Psoas muscle (tissue), 7 donors: ENCODE measurements at regions not wholly inside any gene's neighbourhood (a gene's known extent, or its start where the extent isn't known, plus 50 kb on each side); places are given as distances from the start of the nearest gene placed in this dataset.

Source experiments
- ATAC-seq, 4 donors: fragments of 200-7000 bp; cut with Tn5 transposase; one replicate each; pipeline ENCODE4 v1.9.1; 2020; ENCODE audit warnings: moderate library complexity in 3 of 4, mild to moderate bottlenecking in 2 of 4
- DNase-seq, 2 donors: peaks; one replicate each; pipeline ENCODE4 v3.0.0-alpha.2; 2020
- H3K27ac ChIP-seq: fragments of 200-600 bp; one replicate; pipeline ENCODE4 v1.8.0; 2022
- H3K27me3 ChIP-seq, 3 donors: fragments of 200-600 bp in 1 of 3; one replicate each; pipeline versions ENCODE4 v1.6.1 to v1.8.0; 2013 to 2022; ENCODE audit warnings: low read length in 2 of 3, mild to moderate bottlenecking in 2 of 3, moderate library complexity in 1 of 3; ENCODE audit not compliant: insufficient read depth in 3 of 3
- H3K36me3 ChIP-seq, 2 donors: fragments of 200-600 bp in 1 of 2; one replicate each; pipeline versions ENCODE4 v1.6.1 to v1.8.0; 2013 to 2022; ENCODE audit warnings: low read depth in 1 of 2, mild to moderate bottlenecking in 1 of 2, moderate library complexity in 1 of 2; ENCODE audit not compliant: insufficient read depth in 1 of 2
- H3K4me1 ChIP-seq: fragments of 200-600 bp; one replicate; pipeline ENCODE4 v1.8.0; 2022
- H3K4me3 ChIP-seq: fragments of 200-600 bp; one replicate; pipeline ENCODE4 v1.8.0; 2022; ENCODE audit warnings: mild to moderate bottlenecking
- H3K9me3 ChIP-seq: fragments of 200-600 bp; one replicate; pipeline ENCODE4 v1.8.0; 2022
- CTCF ChIP-seq: fragments of 200-600 bp; IDR thresholded peaks from one replicate; pipeline ENCODE4 v1.8.0; 2022; ENCODE audit warnings: antibody characterized with exemption
- WGBS, 3 donors: extraction: QIAGEN DNeasy Blood & Tissue Kit; methylation state at CpG; one replicate each; pipeline versions ENCODE4 v1.1.6 to v1.1.7; 2013; 5-methylcytosine and 5-hydroxymethylcytosine counted together
- intact Hi-C, 2 donors: fragments of 100-400 bp; cut with DNase I; formaldehyde crosslinking; loops; one replicate each; pipeline versions ENCODE4 v1.11.0 to v1.14.2; 2022
- donor health status: healthy with polysubstance abuse.
- donor health status: DM: no; HTN: no; CAD: no; lungs with moderate emphysema.
- donor health status: Bipolar disorder and iron deficiency.
- donor health status: healthy.
- donor health status: DM: yes; HTN: yes; CAD: no.
- donor health status: DM: no; HTN: no; CAD: no.
- donor health status: DM: yes; HTN: yes; CAD: no.

GRCh38 chr15:95646484-95647273 lies 683.8 kb upstream of the NR2F2 start:
- no peaks in the 10 kb centered on the region for H3K4me1 ChIP-seq
- no peaks in the 10 kb centered on the region for H3K27me3 ChIP-seq
- TF ChIP-seq CTCF: no peak
- DNase-seq (no peak), ATAC-seq (no peak)
- intact Hi-C loops: no loop called here
- 83 to 89% (median 84%) methylated on average over 8 of the region's 8 CpGs for WGBS, 3 donors
- no peak overlapping the region for H3K27ac ChIP-seq
- no peak overlapping the region for H3K4me3 ChIP-seq
- H3K9me3 ChIP-seq: no peaks in the 10 kb centered on the region
- no peaks in the 10 kb centered on the region for H3K36me3 ChIP-seq

GRCh38 chr15:95647531-95648277 lies 682.8 kb upstream of the NR2F2 start:
- WGBS, 3 donors: 85 to 93% (median 86%) methylated on average over 10 of the region's 10 CpGs
- intact Hi-C loops: no loop called here
- no peaks in the 10 kb centered on the region for H3K36me3 ChIP-seq
- H3K27ac ChIP-seq: no peak overlapping the region
- TF ChIP-seq CTCF: no peak
- no peaks in the 10 kb centered on the region for H3K4me1 ChIP-seq
- no peaks in the 10 kb centered on the region for H3K27me3 ChIP-seq
- ATAC-seq: no peak
- DNase-seq: no peak
- H3K4me3 ChIP-seq: no peak overlapping the region
- H3K9me3 ChIP-seq: no peaks in the 10 kb centered on the region

GRCh38 chr15:95653361-95653805 lies 677.1 kb upstream of the NR2F2 start:
- ATAC-seq: no peak
- H3K27ac ChIP-seq: no peak overlapping the region
- H3K36me3 ChIP-seq: no peaks in the 10 kb centered on the region
- H3K9me3 ChIP-seq: no peaks in the 10 kb centered on the region
- H3K27me3 ChIP-seq: no peaks in the 10 kb centered on the region
- no peaks in the 10 kb centered on the region for H3K4me1 ChIP-seq
- intact Hi-C loops: loop anchor here in 1 of 2 donors (10.0 kb wide), 1 partner anchor 59 kb away; no protein-coding TSS in a partner anchor
- 94% methylated on average over 8 of the region's 8 CpGs for WGBS, 3 donors
- no peak overlapping the region for H3K4me3 ChIP-seq
- no peak for TF ChIP-seq CTCF
- DNase-seq: no peak

GRCh38 chr15:95655089-95655607 lies 675.4 kb upstream of the NR2F2 start:
- no peaks in the 10 kb centered on the region for H3K9me3 ChIP-seq
- DNase-seq (no peak), ATAC-seq (no peak)
- H3K4me1 ChIP-seq: no peaks in the 10 kb centered on the region
- intact Hi-C loops: loop anchor here in 1 of 2 donors (10.0 kb wide), 1 partner anchor 60 kb away; no protein-coding TSS in a partner anchor
- no peaks in the 10 kb centered on the region for H3K36me3 ChIP-seq
- no peak overlapping the region for H3K4me3 ChIP-seq
- peaks cover 0 to 5% (median 0%) of the 10 kb centered on the region in 3 donors for H3K27me3 ChIP-seq
- no peak for TF ChIP-seq CTCF
- 65 to 67% (median 66%) methylated on average over 4 of the region's 4 CpGs for WGBS, 3 donors
- no peak overlapping the region for H3K27ac ChIP-seq
